Femur (tissue), 1 donor: ENCODE measurements at regions not wholly inside any gene's neighbourhood (a gene's known extent, or its start where the extent isn't known, plus 50 kb on each side); places are given as distances from the start of the nearest gene placed in this dataset.
"Not testable (repeated sequence)": the region's sequence is repeated elsewhere in the genome, so short reads cannot be mapped to it uniquely, and the experiment has no call there.

Source experiments
- DNase-seq: peaks from one replicate; pipeline ENCODE4 v3.0.0-alpha.2; 2017

DNA sequence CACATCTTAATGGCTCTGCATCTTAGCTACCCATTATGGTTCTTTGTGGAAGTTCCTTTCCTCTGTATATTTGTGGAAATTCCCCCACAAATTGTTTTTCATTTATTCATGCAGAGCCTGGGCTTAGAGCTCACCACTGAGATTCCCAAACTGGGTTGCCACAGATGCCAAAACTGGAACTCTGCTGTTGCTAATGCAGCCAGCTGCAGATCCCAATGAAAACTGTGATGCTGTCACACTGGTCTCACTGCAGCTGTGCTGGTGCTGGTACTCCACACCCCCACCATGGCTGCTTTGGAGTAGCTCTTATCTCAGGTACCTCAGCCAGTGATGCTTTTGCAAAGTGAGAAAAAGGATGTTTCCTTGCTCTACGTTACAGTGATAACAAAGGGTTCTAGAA is 87.7 kb downstream of the DCK start:
- no peak for DNase-seq

DNA sequence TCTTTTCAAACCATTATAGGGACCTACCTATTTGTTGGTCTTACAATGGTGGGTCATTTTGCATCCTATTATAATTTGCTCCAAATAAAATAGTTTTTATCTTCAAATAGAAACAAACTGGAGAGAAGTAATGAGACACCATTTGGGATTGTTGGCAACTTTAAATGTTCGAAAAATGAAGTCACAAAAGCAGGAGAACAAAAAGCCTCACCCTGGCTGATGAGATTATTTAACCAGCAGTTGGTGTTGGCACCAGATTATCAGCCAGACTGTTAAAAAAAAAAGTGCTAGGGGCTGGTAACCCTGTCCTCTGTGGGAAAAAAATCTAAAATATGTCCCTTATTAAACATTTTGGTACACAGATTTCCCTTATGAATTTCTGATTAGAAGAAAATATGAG is 100.3 kb downstream of the DCK start:
- DNase-seq: no peak

DNA sequence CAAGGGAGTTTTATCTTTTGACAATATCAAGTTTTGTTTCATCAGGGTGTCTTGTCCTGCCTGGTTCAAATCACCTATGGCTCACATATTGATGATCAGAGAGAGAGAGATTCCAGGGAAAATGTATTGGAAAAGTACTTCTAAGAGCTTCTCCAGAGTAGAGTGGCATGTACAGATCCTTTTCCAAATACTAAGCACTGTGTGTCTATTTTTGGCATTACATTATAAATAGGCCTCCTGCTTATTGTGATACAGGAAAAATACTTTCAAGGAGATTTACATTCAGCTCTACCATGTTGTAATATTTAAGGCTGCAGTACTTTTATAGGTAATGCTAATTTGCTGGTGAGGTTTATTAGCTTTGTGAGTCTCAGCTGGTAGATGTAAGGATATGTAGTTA is 100.8 kb downstream of the DCK start:
- no peak for DNase-seq

DNA sequence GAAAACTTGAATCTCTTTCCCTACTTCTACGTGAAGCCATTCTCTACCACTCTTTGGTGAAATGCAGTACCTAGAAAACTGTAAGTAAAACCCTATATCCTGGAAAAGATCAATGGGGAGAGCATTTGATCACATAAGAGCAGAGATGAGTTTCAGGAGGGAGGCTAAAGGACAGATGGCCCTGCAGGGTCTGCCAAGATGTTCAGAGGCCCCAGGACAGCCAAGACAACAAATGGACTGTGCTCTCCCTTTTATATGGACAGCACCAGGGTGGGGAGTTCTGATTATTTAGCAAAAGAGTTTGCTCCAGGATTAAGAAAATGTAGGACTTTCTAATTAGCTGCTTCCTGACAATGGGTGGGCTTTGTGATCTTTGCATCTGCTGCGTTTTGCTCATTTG is 101.7 kb downstream of the DCK start:
- no peak for DNase-seq

DNA sequence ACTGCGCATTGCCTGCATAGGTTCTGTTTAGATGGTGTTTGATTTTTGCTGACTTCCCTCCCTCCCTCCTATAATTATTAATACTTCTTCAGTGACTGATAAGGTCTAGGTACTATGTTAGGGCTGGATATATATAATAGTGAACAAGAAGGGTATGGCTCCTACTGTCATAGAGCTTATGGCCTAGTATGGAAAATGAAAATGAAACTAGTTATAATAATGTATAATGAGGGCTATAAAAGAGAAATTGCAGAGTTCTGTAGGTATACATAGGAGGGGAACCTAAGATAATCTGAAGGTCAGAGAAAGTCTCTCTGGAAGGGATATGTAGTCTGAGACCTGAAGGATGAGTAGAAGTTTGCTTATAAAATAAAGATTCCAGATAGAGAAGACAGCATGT is 102.1 kb downstream of the DCK start:
- DNase-seq: no peak

DNA sequence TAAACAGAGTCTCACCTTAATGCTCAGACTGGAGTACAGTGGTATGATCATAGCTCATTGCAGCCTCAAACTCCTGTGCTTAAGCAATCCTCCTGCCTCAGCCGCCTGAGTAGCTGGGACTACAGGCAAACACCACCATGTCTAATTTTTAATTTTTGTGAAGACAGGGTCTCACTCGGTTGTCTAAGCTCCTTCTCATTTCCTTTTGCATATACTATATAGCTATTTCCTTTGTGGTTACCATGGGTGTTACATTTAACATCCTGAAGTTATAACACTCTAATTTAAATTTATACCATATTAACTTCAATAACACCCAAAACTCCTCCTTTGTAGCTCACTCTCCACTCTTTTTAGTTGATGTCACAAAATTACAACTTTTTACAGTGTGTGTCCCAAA is 114.3 kb downstream of the DCK start:
- DNase-seq: no peak

DNA sequence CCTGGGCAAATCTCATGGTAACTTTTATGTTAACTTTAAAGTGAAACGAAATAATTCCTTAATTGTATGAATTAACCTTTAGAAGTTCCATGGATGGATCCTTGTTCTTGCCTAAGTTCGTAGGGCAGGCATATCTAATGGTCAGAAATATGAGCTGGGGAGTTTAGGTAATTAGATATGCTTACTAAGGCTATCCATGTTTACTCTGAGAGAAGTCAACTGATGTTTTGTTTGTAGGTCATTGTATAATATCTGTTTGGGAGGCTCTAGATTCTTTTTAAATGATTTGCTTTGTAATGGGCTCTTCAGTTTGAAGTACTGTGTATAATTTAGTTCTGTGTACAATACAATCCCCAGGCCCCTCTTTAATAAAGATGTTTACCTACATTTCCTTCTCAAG is 117.0 kb downstream of the DCK start:
- DNase-seq: no peak

DNA sequence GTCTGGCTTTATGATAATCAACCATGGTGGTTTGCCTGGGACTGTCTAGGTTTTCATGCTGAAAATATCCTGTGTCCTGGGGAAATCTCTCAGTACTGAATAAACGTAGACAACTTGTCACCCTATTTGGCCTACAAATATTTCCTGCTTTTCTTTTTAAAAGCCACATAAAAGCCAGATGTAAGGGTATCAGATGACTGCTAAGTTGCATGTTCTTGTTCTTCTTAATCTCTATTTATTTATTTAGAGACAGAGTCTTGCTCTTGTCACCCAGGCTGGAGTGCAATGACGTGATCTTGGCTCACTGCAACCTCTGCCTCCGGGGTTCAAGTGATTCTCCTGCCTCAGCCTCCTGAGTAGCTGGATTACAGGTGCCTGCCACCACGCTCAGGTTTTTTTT is 117.7 kb downstream of the DCK start:
- DNase-seq: not testable (repeated sequence)

DNA sequence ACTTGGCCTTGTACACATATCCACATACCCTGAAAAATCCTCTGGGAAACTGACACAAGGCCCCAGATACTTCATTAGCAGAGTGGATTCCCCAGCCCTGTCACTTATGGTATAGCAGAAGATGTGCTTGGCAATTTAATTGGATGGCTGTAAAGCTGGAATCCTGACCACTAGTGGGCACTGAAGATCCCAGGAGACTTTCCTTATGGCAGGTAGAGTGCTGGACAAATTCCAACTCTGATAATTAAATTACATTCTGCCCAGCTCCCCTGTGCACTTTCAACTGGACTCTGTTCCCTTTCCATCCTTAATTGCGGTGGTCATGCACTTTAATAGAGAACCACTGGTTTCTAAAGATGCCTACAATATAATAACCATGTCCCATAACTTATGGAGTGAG is 119.8 kb downstream of the DCK start:
- DNase-seq: no peak

DNA sequence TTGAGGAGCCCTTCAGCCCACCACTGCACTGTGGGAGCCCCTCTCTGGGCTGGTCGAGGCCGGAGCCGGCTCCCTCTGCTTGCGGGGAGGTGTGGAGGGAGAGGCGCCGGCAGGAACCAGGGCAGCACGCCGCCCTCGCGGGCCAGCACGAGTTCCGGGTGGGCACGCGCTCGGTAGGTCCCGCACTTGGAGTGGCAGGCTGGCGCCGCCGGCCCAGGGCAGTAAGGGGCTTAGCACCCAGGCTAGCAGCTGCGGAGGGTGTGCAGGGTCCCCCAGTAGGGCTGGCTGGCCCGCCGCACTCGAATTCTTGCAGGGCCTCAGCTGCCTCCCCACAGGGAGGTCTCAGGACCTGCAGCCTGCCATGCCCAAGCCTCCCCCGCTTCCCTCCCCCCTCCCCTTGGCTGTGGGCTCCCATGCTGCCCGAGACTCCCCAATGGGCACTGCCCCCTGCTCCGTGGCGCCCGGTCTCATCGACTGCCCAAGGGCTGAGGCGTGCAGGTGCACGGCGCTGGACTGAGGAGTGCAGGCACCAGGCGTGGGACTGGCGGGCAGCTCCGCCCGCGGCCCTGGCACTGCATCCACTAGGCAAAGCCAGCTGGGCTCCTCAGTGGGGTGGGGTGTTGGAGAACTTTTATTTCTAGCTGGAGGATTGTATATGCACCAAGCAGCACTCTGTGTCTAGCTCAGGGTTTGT is 127.5 kb downstream of the DCK start:
- no peak for DNase-seq

DNA sequence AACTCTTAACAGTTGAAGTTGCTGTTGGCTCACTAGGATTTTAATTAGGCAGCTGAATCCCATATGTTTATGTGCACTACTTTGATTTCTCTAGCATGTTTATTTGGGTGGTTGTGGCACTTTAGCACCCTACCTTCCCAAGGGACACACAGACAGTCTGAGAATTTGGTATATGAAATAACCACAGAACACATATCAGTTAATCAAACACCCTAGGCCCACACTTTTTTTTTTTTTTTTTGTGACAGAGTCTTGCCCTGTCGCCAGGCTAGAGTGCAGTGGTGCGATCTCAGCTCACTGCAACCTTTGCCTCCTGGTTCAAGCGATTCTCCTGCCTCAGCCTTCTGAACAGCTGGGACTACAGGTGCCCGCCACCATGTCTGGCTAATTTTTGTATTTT is 130.5 kb downstream of the DCK start:
- no peak for DNase-seq

DNA sequence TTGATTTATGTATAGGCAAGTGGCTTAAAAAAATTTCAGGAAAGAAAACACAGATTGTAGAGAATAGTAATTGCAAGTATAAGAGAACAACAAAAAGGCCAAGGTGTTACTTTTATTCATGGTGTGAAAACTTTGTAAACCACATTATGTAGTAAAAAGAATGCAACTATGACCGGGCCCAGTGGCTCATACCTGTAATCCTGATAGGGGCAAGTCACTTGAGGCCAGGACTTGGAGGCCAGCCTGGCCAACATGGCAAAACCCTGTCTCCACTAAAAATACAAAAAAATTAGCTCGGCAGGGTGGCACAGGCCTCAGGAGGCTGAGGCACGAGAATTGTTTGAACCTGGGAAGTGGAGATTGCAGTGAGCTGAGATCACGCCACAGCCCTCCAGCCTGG is 131.7 kb downstream of the DCK start:
- DNase-seq: no peak

DNA sequence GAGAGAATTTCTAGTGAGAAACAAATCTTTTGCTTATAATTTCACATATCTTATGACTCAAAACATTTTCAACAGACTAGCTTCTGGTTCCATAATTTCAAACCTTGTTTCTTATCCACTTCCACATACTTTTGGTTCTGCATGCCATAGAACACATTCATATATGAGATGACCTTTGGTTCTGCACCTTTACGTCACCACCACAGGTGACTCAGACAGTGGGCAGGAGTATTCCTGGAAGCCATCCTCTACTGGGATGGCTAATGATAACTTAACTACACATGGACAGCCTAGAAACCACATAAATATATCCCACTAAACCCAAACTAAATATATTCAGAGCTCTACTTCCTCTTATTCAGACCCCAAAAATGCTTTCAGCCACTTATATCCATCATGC is 133.3 kb downstream of the DCK start:
- peak; percentile 36 for DNase-seq

DNA sequence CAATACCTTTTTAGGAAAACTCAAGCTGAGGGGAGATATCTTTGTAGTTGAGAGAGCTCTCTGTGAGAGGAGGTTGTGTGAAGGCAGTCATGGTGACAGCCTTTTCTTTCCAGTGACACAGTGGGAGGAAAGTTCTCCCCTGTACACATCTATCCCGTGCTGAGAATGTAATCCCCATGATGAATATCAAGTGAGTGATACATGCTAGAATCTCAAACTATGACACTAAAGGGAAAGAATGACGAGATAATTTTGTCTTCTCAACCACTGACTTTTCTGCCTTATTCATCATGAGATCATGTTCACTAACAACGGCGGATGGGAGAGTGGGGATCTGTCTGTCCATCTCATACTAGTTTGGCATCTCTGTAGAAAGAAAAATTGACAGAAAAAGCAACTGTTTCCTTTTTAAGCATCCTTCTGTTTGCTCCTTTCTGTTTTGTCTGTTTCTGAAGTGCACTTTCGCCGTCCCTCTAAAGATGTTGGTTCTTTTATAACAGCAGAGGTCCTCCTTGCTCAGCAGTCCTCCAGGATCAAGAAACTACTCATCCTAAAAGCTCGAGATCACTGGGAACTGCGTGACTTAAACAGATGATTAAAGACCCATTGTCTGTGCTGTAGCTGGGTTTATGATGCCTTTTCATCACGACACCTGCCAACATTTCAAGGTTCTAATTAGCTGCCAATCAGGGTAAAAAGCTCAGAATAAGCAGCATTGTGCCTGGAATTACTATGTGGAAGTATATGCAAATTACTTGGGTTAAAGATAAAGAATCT is 137.6 kb downstream of the DCK start:
- DNase-seq: no peak

DNA sequence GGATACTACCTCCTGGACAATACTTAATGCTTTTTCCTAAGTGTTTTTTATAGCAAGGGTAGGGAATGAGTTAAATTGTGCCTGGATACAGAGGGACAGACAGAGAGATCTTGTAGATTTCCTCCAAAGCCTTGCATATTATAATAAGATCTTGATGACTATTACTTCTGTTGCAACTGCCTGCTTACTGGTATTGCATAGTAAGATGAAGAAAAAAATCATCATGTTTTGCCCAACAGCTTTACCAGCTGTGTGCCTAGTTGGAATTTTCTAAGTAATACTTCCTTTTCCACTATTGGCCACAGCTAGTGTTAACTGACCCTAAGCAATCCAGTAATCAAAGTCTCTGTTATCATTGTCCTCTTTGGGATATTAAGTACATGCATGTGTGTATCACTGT is 139.0 kb downstream of the DCK start:
- DNase-seq: no peak

DNA sequence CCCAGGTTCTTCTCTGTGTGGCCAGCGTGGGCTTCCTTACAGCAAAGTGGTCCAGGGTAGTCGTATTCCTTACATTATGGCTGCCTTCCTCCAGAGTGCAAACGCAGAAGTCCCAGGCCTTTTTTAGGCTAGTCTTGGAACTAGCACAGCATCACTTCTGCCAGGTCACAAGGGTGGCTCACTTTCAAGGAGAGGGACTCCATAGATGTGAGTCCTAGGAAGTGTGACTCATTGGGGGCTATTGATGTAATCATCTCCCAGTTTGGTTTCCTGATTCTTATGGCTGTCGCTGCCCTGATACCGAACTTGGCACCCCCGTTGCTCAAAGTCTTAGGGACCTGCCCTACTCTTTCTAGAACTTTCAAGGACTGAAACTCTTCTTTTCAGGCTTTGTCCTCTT is 140.0 kb downstream of the DCK start:
- DNase-seq: no peak

DNA sequence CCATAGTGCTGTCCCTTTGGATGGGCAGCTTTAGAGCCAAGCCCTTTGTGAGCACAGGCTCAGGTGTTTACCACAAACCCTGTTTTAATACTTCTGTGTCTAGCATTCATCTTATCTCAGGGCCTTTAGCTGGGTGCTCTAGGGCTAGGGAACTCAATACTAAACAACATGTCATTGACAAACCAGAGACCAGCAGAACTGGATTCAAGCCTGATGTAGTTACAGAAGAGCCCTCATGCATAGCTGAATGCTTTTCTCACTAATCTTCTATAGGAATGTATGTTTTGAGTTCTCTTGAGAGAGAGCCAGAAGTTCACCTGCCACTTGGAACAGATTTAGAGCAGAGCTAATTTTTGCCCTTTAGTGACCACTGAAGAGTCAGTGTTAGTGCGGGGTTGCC is 142.6 kb downstream of the DCK start:
- no peak for DNase-seq

DNA sequence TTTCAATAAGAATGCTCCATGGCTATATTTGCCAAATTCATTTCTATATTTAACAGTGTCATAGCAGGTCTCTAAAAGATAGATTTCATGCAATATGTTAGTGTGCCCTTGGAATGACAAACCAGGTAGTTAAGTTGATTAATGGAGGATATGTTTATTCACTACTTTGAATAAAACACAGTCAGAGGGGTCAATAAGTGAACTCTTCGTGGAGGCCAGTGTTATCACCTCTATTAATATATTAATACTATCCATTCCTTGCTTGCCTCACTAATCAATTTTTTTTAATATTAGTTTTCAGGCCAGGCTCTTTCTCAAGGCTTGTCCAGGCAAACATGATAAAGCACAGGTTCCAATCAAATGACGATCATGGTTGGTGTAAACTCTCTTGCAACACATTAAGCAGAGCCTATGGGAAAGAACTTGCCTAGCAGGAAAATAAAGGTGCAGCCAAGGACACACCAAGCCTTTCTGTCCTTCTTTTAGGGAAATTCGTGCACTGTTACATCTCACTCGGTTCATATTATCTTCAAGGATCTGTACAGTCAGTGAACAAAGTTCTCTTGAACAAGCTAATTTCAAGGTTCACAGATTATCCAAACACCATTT is 144.7 kb downstream of the DCK start:
- no peak for DNase-seq

DNA sequence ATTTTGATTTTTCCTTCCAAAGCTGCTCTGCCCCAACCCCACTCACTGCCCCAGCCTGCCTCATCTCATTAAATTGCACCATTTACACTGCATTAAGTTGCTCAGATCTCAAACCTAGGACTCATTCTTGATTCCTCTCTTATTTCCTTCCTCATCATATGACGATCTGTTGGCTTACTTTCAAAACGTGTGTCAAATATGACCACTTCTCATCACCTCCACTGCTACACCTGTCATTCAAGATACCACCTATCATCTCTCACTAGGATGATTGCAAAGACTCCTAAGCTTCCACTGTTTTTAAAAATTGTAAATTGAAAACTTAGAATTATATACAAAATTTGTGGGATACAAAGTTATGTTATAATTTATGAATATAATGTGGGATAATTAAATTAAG is 147.1 kb downstream of the DCK start:
- DNase-seq: no peak

DNA sequence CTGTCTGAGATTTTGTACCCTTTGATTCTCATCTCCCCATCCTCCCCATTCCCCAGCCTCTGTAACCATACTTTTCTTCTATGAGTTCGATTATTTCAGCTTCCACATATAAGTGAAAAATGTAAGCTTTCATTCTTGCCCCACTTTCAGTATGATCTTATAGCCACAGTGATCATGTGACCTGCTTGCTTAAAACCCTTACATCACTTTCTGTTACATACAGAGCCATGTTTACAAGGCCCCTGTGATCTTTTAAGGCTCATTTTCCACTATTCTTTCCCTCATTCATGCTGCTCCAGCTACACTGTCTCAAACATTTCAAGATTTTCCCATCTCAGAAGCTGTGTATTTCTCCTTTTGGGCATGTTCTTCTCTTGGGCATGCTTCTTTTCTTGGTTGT is 147.7 kb downstream of the DCK start:
- DNase-seq: no peak

DNA sequence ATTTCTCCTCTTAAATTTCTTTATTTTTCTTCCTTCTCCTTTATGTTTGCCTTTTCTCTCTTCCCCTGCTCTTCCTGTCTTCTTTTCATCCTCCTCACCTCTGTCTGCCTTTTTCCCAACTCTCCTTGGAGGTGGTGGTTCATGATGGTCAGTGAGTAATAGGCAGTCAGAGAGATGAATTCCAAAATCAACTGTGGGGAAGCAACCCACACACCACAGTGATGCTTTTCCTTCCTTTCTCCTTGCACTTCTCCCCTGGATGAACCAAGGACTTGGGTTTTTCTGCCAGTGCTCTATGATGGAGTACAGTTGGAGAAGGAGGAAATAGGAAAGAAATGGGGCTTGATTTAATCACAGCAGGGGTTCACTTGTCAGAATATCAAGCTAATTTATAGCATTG is 153.8 kb downstream of the DCK start:
- no peak for DNase-seq

DNA sequence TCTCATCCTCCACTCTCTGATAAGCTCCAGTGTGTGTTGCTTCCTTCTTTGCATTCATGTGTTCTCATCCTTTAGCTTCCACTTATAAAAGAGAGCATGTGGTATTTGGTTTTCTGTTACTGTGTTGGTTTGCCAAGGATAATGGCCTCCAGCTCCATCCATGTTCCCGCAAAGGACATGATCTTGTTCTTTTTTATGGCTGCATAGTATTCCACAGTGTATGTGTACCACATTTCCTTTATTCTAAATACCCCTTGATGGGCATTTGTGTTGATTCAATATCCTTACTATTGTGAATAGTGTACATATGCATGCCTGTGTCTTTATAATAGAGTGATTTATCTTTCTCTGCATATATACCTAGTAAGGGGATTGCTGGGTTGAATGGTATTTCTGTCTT is 155.1 kb downstream of the DCK start:
- DNase-seq: no peak

DNA sequence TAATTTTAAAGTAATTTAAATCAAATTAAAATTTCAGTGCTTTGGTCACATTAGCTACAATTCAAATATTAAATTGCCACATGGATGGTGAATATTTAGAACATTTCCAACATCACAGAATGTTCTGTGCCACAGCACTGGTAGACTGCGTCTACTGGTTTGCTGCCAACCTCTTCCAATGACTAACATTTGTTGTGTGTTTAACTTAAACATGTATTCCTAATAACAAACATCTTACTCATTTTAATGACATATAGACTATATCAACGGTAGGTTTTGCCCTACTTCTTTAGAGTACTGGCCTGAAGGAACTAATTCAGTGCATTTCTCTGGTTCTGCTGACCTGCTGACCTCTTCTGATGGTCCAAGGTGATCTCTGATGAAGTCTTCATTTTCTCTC is 157.6 kb downstream of the DCK start:
- DNase-seq: no peak

DNA sequence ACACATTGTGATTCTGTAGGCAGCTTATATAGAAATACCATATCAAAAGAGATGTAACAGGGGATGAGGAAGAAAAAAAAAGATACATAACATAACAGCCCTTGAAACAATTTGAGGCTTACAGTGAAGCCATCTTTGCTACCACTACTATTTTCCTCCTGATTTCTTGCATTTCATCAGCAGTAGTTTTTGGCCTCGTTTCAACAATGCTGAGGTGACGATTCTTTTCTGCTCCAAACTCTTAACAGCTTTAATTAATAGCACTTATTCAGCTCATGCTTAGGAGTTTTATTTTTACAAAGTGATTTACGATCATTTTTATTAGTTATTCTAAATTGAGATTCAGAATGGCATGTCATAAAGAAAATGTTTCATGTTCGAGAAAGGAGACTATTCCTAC is 163.2 kb downstream of the DCK start:
- no peak for DNase-seq

DNA sequence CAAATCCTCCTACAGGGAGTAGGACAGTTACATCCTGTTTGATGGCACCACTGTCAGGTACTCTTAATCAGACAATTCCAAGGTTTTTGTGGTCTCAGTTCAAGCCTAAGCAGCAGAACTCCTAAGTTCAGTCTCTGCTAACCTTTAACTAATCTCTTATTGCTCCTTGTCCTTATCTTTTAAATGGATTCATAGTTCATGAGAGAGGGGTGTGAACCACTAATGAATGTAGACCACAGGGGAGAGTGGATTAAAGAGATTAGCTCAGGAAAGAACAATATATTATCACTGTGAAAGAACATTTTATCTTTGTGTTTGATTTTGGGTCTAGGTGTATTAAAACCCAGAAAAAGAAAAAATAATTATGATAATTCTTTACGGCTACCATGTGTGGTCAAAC is 168.9 kb downstream of the DCK start:
- no peak for DNase-seq
